ENCODE measurements at regions not wholly inside any gene's neighbourhood (a gene's known extent, or its start where the extent isn't known, plus 50 kb on each side); places are given as distances from the start of the nearest gene placed in this dataset.

DNA sequence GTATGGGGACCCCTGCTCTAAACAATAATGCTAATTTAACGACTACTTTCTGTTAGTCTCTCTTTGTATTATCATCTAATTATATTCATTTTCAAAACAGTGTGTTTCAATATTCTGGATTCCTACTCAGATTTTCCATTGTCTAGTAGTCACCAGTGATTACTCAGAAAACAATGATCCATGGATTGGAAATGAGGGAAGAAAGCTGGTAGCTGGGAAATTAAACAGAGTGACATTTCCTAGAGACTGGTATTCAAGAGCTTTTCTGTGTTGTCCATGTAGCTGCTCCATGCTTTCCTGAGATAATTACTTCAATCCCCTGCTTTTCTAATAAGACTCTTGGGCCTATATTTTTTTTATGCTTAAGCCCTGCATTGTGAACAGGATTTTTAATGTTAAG is 1862.1 kb upstream of the C9orf72 start (continued):
- TF ChIP-seq PHF8 (conservative IDR thresholded peaks at IDR 0.05; ENCODE audit: low read depth, low read length) (no peak), JUND (IDR thresholded peaks at IDR 0.05; ENCODE audit: low read length) (no peak)
- TF ChIP-seq, protein P1, sequence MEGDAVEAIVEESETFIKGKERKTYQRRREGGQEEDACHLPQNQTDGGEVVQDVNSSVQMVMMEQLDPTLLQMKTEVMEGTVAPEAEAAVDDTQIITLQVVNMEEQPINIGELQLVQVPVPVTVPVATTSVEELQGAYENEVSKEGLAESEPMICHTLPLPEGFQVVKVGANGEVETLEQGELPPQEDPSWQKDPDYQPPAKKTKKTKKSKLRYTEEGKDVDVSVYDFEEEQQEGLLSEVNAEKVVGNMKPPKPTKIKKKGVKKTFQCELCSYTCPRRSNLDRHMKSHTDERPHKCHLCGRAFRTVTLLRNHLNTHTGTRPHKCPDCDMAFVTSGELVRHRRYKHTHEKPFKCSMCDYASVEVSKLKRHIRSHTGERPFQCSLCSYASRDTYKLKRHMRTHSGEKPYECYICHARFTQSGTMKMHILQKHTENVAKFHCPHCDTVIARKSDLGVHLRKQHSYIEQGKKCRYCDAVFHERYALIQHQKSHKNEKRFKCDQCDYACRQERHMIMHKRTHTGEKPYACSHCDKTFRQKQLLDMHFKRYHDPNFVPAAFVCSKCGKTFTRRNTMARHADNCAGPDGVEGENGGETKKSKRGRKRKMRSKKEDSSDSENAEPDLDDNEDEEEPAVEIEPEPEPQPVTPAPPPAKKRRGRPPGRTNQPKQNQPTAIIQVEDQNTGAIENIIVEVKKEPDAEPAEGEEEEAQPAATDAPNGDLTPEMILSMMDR (IDR thresholded peaks at IDR 0.05; ENCODE audit: control extremely low read depth in 1 of 3, insufficient read depth in 1 of 3, low read depth in 1 of 3, low read length in 3 of 3): no peak
